ENCODE measurements at regions not wholly inside any gene's neighbourhood (a gene's known extent, or its start where the extent isn't known, plus 50 kb on each side); places are given as distances from the start of the nearest gene placed in this dataset.

- Histone ChIP-seq H3K27me3 (no peaks in the 10 kb centered on the region), H3K27ac (no peak overlapping the region), H3K4me1 (peaks cover under 1% of the 10 kb centered on the region), H3K4me3 (no peak overlapping the region), H3K9me3 (no peaks in the 10 kb centered on the region), H3K36me3 (no peaks in the 10 kb centered on the region)
- no peak for DNase-seq
- intact Hi-C loops (cut with DNase I) = no loop called here
- no peak for TF ChIP-seq CTCF (IDR thresholded peaks at IDR 0.05)
- ATAC-seq = no peak
These were observed 381.9 kb upstream of the RGS6 start for GRCh38 chr14:71550367-71550766.

GRCh38 chr14:71551291-71551950 is 380.8 kb upstream of the RGS6 start:
- no peak for ATAC-seq
- intact Hi-C loops (cut with DNase I) = no loop called here
- DNase-seq = no peak
- TF ChIP-seq CTCF (IDR thresholded peaks at IDR 0.05) = no peak
- Histone ChIP-seq H3K27me3 (no peaks in the 10 kb centered on the region), H3K9me3 (no peaks in the 10 kb centered on the region), H3K27ac (no peak overlapping the region), H3K4me3 (no peak overlapping the region), H3K4me1 (peaks cover 10% of the 10 kb centered on the region), H3K36me3 (no peaks in the 10 kb centered on the region)

- Histone ChIP-seq H3K9me3 (no peaks in the 10 kb centered on the region), H3K27me3 (no peaks in the 10 kb centered on the region), H3K4me1 (peaks cover 10% of the 10 kb centered on the region), H3K36me3 (no peaks in the 10 kb centered on the region), H3K4me3 (no peak overlapping the region), H3K27ac (no peak overlapping the region)
- ATAC-seq = no peak
- TF ChIP-seq CTCF (IDR thresholded peaks at IDR 0.05) = no peak
- no peak for DNase-seq
- intact Hi-C loops (cut with DNase I) = no loop called here
These were observed 379.4 kb upstream of the RGS6 start for GRCh38 chr14:71552809-71553208.

DNA sequence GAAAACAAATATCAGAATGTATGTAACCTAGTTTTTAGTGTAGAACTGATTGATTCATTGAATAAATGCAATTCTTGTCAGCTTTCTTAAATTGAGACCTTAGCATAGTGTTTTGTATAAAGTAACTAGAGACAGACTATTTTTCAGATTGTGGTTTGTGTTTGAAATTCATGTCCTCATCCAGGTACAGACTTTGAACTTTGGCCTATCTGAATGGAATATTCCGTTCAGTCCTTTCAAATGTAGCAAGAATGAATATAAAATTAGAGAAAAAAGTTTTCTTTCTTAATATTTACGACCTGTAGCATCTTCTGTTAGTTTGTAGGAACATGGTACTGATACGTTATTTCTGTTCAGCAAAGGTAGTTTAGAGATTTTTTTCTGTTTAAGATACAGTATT is 378.4 kb upstream of the RGS6 start:
- Histone ChIP-seq H3K4me3 (no peak overlapping the region), H3K27ac (no peak overlapping the region), H3K27me3 (no peaks in the 10 kb centered on the region), H3K4me1 (peaks cover 10% of the 10 kb centered on the region), H3K36me3 (no peaks in the 10 kb centered on the region), H3K9me3 (no peaks in the 10 kb centered on the region)
- ATAC-seq (no peak), DNase-seq (no peak)
- no peak for TF ChIP-seq CTCF (IDR thresholded peaks at IDR 0.05)
- intact Hi-C loops (cut with DNase I) = no loop called here

GRCh38 chr14:71554323-71554722 is 377.9 kb upstream of the RGS6 start:
- Histone ChIP-seq H3K4me1 (peaks cover 10% of the 10 kb centered on the region), H3K27me3 (no peaks in the 10 kb centered on the region), H3K4me3 (no peak overlapping the region), H3K9me3 (no peaks in the 10 kb centered on the region), H3K27ac (no peak overlapping the region), H3K36me3 (no peaks in the 10 kb centered on the region)
- intact Hi-C loops (cut with DNase I) = no loop called here
- no peak for DNase-seq
- ATAC-seq = no peak
- TF ChIP-seq CTCF (IDR thresholded peaks at IDR 0.05) = no peak

Data from upper lobe of right lung (tissue), 1 donor.